PC-9 (cell line): ENCODE measurements at regions not wholly inside any gene's neighbourhood (a gene's known extent, or its start where the extent isn't known, plus 50 kb on each side); places are given as distances from the start of the nearest gene placed in this dataset.

Experiments used
- CTCF ChIP-seq: fragments of 200-600 bp; sonication (generic); conservative IDR thresholded peaks from 2 replicates; pipeline ENCODE4 v1.6.1; 2017; ENCODE audit warnings: mixed run types, antibody characterized with exemption, mild to moderate bottlenecking, moderate library complexity
- EZH2 ChIP-seq: fragments of 200-600 bp; sonication (generic); IDR thresholded peaks from 2 replicates; pipeline ENCODE4 v1.8.0; 2017; ENCODE audit warnings: antibody characterized with exemption, low read depth

- no peak for TF ChIP-seq CTCF
- TF ChIP-seq EZH2: no peak
These were observed 631.6 kb downstream of the SPRY1 start for GRCh38 chr4:124028182-124028581.
